Gastrocnemius medialis (tissue), 4 donors: ENCODE measurements at regions not wholly inside any gene's neighbourhood (a gene's known extent, or its start where the extent isn't known, plus 50 kb on each side); places are given as distances from the start of the nearest gene placed in this dataset.

ENCODE experiments used
- ATAC-seq, 2 donors: fragments of 150-250 bp; one replicate each; pipeline ENCODE4 v1.9.1; 2016
- DNase-seq, 2 donors: peaks; one replicate each; pipeline ENCODE4 v3.0.0-alpha.2; 2019
- H3K27ac ChIP-seq, 4 donors: fragments of 200-600 bp; sonication (generic); 1 replicate in 1 of 4; 2 replicates in 3 of 4; pipeline ENCODE4 v1.5.1; 2016 to 2018; ENCODE audit warnings: mild to moderate bottlenecking in 2 of 4, moderate library complexity in 1 of 4
- H3K27me3 ChIP-seq, 3 donors: fragments of 200-600 bp; sonication (generic) in 2 of 3; 1 replicate in 1 of 3; 2 replicates in 2 of 3; pipeline versions ENCODE4 v1.5.1 to v1.6.0; 2016 to 2019; ENCODE audit warnings: mild to moderate bottlenecking in 1 of 3, moderate library complexity in 1 of 3
- H3K36me3 ChIP-seq, 2 donors: fragments of 200-600 bp; sonication (generic) in 1 of 2; one replicate each; pipeline ENCODE4 v1.5.1; 2017 to 2018
- H3K4me1 ChIP-seq, 2 donors: fragments of 200-600 bp; sonication (generic) in 1 of 2; one replicate each; pipeline ENCODE4 v1.5.1; 2016 to 2017; ENCODE audit warnings: mild to moderate bottlenecking in 2 of 2
- H3K4me3 ChIP-seq, 4 donors: fragments of 200-600 bp; sonication (generic) in 3 of 4; 1 replicate in 1 of 4; 2 replicates in 3 of 4; pipeline ENCODE4 v1.5.1; 2016 to 2019; ENCODE audit warnings: mild to moderate bottlenecking in 2 of 4
- H3K9me3 ChIP-seq, 3 donors: fragments of 200-600 bp; sonication (generic) in 2 of 3; 1 replicate in 1 of 3; 2 replicates in 2 of 3; pipeline ENCODE4 v1.5.1; 2016 to 2019
- CTCF ChIP-seq, 5 experiments: fragments of 450-650 bp in 3 of 5; fragments of 200-600 bp in 2 of 5; sonication (generic) in 2 of 5; IDR thresholded peaks in 4 of 5; conservative IDR thresholded peaks in 1 of 5; 1 replicate in 4 of 5; 2 replicates in 1 of 5; pipeline ENCODE4 v1.5.1; 2016 to 2019; ENCODE audit warnings: antibody characterized with exemption in 5 of 5, mild to moderate bottlenecking in 3 of 5, moderate library complexity in 3 of 5
- POLR2A ChIP-seq, 2 donors: fragments of 450-650 bp; IDR thresholded peaks; one replicate each; pipeline ENCODE4 v1.6.1; 2017; ENCODE audit warnings: antibody characterized with exemption in 2 of 2, mild to moderate bottlenecking in 2 of 2, moderate library complexity in 2 of 2
- in situ Hi-C, 4 donors: fragments of 200-750 bp; cut with MboI; loops; one replicate each; pipeline versions ENCODE4 v1.15.0 to v1.8.0; 2017; ENCODE audit warnings: low sequenced_read_pairs in 4 of 4
- intact Hi-C: fragments of 100-400 bp; cut with DNase I; formaldehyde crosslinking; loops from one replicate; pipeline ENCODE4 v1.15.1; 2023; ENCODE audit warnings: low total_unique reads

- intact Hi-C loops, result no loop called here
- H3K27me3 ChIP-seq, result no peaks in the 10 kb centered on the region
- TF ChIP-seq CTCF (IDR thresholded peaks at IDR 0.05 in 4 of 5, conservative IDR thresholded peaks at IDR 0.05 in 1 of 5) (no peak), POLR2A (IDR thresholded peaks at IDR 0.05) (no peak)
- no peak for DNase-seq
- in situ Hi-C loops, result no loop called here
- H3K9me3 ChIP-seq, result no peaks in the 10 kb centered on the region
- ATAC-seq, result no peak
- no peaks in the 10 kb centered on the region for H3K36me3 ChIP-seq
- H3K4me1 ChIP-seq, result no peaks in the 10 kb centered on the region
- H3K4me3 ChIP-seq, result no peak overlapping the region
- no peak overlapping the region for H3K27ac ChIP-seq
Observed at GRCh38 chr6:87763276-87763675, 61.2 kb upstream of the AKIRIN2 start.

GRCh38 chr6:87762116-87762515 is 60.1 kb upstream of the AKIRIN2 start:
- in situ Hi-C loops (no loop called here), intact Hi-C loops (no loop called here)
- DNase-seq, result no peak
- Histone ChIP-seq H3K27ac (no peak overlapping the region), H3K4me1 (no peaks in the 10 kb centered on the region), H3K27me3 (no peaks in the 10 kb centered on the region), H3K9me3 (no peaks in the 10 kb centered on the region), H3K36me3 (no peaks in the 10 kb centered on the region), H3K4me3 (no peak overlapping the region)
- TF ChIP-seq POLR2A (IDR thresholded peaks at IDR 0.05) (no peak), CTCF (IDR thresholded peaks at IDR 0.05 in 4 of 5, conservative IDR thresholded peaks at IDR 0.05 in 1 of 5) (no peak)
- no peak for ATAC-seq

- Histone ChIP-seq H3K27ac (no peak overlapping the region), H3K4me3 (no peak overlapping the region), H3K36me3 (no peaks in the 10 kb centered on the region), H3K4me1 (no peaks in the 10 kb centered on the region), H3K9me3 (no peaks in the 10 kb centered on the region), H3K27me3 (no peaks in the 10 kb centered on the region)
- no peak for TF ChIP-seq POLR2A (IDR thresholded peaks at IDR 0.05)
- in situ Hi-C loops (no loop called here), intact Hi-C loops (no loop called here)
- no peak for ATAC-seq
- DNase-seq, result no peak
Observed at GRCh38 chr6:87757792-87758191, 55.8 kb upstream of the AKIRIN2 start.

GRCh38 chr6:87756858-87757257 is 54.8 kb upstream of the AKIRIN2 start:
- DNase-seq, result no peak
- no peak for ATAC-seq
- no peaks in the 10 kb centered on the region for H3K4me1 ChIP-seq
- TF ChIP-seq CTCF (IDR thresholded peaks at IDR 0.05 in 4 of 5, conservative IDR thresholded peaks at IDR 0.05 in 1 of 5) (no peak), POLR2A (IDR thresholded peaks at IDR 0.05) (no peak)
- H3K27me3 ChIP-seq, result no peaks in the 10 kb centered on the region
- no peaks in the 10 kb centered on the region for H3K36me3 ChIP-seq
- in situ Hi-C loops, result no loop called here
- no peak overlapping the region for H3K4me3 ChIP-seq
- intact Hi-C loops, result no loop called here
- H3K27ac ChIP-seq, result no peak overlapping the region
- no peaks in the 10 kb centered on the region for H3K9me3 ChIP-seq

GRCh38 chr6:87755708-87756671 is 54.0 kb upstream of the AKIRIN2 start:
- H3K27ac ChIP-seq, result no peak overlapping the region
- in situ Hi-C loops, result no loop called here
- intact Hi-C loops, result no loop called here
- no peaks in the 10 kb centered on the region for H3K36me3 ChIP-seq
- TF ChIP-seq CTCF (IDR thresholded peaks at IDR 0.05 in 4 of 5, conservative IDR thresholded peaks at IDR 0.05 in 1 of 5), result no peak
- TF ChIP-seq POLR2A (IDR thresholded peaks at IDR 0.05), result no peak
- H3K4me1 ChIP-seq, result no peaks in the 10 kb centered on the region
- H3K9me3 ChIP-seq, result no peaks in the 10 kb centered on the region
- ATAC-seq (no peak), DNase-seq (no peak)
- H3K27me3 ChIP-seq, result no peaks in the 10 kb centered on the region
- no peak overlapping the region for H3K4me3 ChIP-seq
